OCI-LY3 (cell line): ENCODE measurements at regions not wholly inside any gene's neighbourhood (a gene's known extent, or its start where the extent isn't known, plus 50 kb on each side); places are given as distances from the start of the nearest gene placed in this dataset.

Experiments used
- EZH2phosphoT487 ChIP-seq: fragments of 200-600 bp; shearing (Covaris generic); IDR thresholded peaks from 2 replicates; pipeline ENCODE4 v1.6.1; 2018; ENCODE audit warnings: antibody characterized with exemption, mixed run types, low read depth
- TF ChIP-seq, protein P1 (sequence below): fragments of 200-600, 300-600 bp; sonication (generic); IDR thresholded peaks from 2 replicates; pipeline ENCODE4 v1.5.1; 2014; ENCODE audit warnings: antibody characterized with exemption, low read length, low read depth

DNA sequence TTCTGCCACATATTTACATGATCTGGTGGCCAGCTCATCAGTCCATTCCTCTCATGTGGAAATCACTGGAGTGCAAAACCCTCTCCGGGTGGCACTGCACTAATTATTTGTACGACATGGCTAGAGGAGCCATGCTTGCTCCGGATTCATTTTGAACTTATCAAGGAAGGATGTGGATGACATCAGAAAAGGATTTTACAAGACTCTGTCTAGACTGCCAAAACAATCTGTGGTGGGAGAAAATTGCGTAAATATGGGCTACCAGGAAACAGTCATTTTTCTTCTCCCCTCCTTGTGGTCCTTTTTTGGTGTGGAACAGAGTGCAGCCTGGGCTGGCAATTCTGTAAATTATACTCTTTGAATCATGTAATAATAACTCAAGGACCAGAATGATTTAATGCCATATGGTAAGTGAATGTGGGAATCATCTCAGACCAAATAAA is 123.4 kb upstream of the IFNE start:
- TF ChIP-seq EZH2phosphoT487: no peak
- TF ChIP-seq, protein P1, sequence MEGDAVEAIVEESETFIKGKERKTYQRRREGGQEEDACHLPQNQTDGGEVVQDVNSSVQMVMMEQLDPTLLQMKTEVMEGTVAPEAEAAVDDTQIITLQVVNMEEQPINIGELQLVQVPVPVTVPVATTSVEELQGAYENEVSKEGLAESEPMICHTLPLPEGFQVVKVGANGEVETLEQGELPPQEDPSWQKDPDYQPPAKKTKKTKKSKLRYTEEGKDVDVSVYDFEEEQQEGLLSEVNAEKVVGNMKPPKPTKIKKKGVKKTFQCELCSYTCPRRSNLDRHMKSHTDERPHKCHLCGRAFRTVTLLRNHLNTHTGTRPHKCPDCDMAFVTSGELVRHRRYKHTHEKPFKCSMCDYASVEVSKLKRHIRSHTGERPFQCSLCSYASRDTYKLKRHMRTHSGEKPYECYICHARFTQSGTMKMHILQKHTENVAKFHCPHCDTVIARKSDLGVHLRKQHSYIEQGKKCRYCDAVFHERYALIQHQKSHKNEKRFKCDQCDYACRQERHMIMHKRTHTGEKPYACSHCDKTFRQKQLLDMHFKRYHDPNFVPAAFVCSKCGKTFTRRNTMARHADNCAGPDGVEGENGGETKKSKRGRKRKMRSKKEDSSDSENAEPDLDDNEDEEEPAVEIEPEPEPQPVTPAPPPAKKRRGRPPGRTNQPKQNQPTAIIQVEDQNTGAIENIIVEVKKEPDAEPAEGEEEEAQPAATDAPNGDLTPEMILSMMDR: no peak
